ENCODE measurements at regions not wholly inside any gene's neighbourhood (a gene's known extent, or its start where the extent isn't known, plus 50 kb on each side); places are given as distances from the start of the nearest gene placed in this dataset.

GRCh38 chr13:58085274-58085673, 453.7 kb downstream of the PCDH17 start:
- no peaks in the 10 kb centered on the region for H3K9me3 ChIP-seq (replicated peaks; ENCODE audit: control insufficient read depth, insufficient read depth, low read length)
- no peak overlapping the region for H3K4me2 ChIP-seq (ENCODE audit: control insufficient read depth, insufficient read depth)
- WGBS (ENCODE audit: insufficient coverage, insufficient replicate concordance, low lambda C conversion rate, missing lambda C conversion rate) = 66% methylated on average over 2 of the region's 2 CpGs
- ChIA-PET RAD21 (ENCODE audit: unreplicated experiment) (no interaction called here), POLR2A (no interaction called here), SMC1A (ENCODE audit: uncharacterized antibody, unreplicated experiment) (interaction anchor here (0.8 kb wide), 1 partner anchor 11 kb away, joined by 3 read pairs; no protein-coding TSS in a partner anchor), CTCF (no interaction called here)
- DNase-seq (ENCODE audit: low read depth, low spot score) = no peak
- intact Hi-C loops (cut with micrococcal nuclease; ENCODE audit: unreplicated experiment) = no loop called here
- H3K4me1 ChIP-seq (ENCODE audit: control insufficient read depth, insufficient read depth, low read length) = no peaks in the 10 kb centered on the region
- H3K36me3 ChIP-seq (ENCODE audit: control insufficient read depth in 2 of 2, insufficient read depth in 2 of 2, low read length in 1 of 2) = no peaks in the 10 kb centered on the region
- no peak overlapping the region for H2AFZ ChIP-seq (ENCODE audit: control insufficient read depth, low read depth, low read length)
- H3K79me2 ChIP-seq (ENCODE audit: control insufficient read depth, insufficient read depth, low read length) = no peaks in the 10 kb centered on the region
- in situ Hi-C loops (cut with MboI) = no loop called here
- no TSS peak for BruUV-seq (replicated peaks)
- no peak for ATAC-seq
- no peak for TF ChIP-seq MXI1 (IDR thresholded peaks at IDR 0.05; ENCODE audit: low read depth, low read length)
- TF ChIP-seq TBL1XR1 (IDR thresholded peaks at IDR 0.05; ENCODE audit: low read depth, low read length) = no peak
- TF ChIP-seq ESRRA (IDR thresholded peaks at IDR 0.05; ENCODE audit: low read length) = no peak
- no peak for TF ChIP-seq STAT1 (conservative IDR thresholded peaks at IDR 0.05)
- no peaks in the 10 kb centered on the region for H4K20me1 ChIP-seq (ENCODE audit: control insufficient read depth, insufficient read depth)
- H3K27me3 ChIP-seq (replicated peaks in 1 of 2; ENCODE audit: control insufficient read depth in 2 of 2, insufficient read depth in 2 of 2, low read length in 1 of 2) = no peaks in the 10 kb centered on the region
- no peak for FAIRE-seq
- no peak overlapping the region for H3K4me3 ChIP-seq
- H3K9ac ChIP-seq (ENCODE audit: control insufficient read depth, insufficient read depth, low read length) = no peak overlapping the region
- H3K27ac ChIP-seq (ENCODE audit: control insufficient read depth, insufficient read depth) = no peak overlapping the region

DNA sequence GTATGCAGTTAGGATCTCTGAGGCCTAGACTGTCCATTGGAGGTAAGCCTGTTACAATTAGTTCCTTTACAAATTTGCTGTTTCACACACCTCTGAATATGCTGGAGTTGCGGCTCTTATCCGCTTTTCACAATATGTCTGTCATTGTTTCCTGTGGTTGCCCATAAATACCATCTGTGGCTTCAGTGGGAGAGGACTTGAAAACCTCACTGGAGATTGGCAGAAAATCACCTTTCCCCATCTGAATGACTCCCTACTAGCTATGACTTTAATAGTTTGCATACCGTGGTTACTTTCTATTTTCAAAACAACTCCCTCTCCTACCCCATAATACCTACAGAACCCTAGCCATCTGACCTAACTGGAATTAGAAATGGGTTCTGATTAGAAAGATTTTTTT, 454.3 kb downstream of the PCDH17 start:
- RAD21 ChIA-PET (ENCODE audit: unreplicated experiment) = no interaction called here
- WGBS (ENCODE audit: insufficient coverage, insufficient replicate concordance, low lambda C conversion rate, missing lambda C conversion rate) = 22% methylated on average over 3 of the region's 3 CpGs
- intact Hi-C loops (cut with micrococcal nuclease; ENCODE audit: unreplicated experiment) = no loop called here

More for the DNA sequence above, 454.3 kb downstream of the PCDH17 start:
- H3K4me3 ChIP-seq = no peak overlapping the region
- H3K9ac ChIP-seq (ENCODE audit: control insufficient read depth, insufficient read depth, low read length) = no peak overlapping the region
- no peak overlapping the region for H2AFZ ChIP-seq (ENCODE audit: control insufficient read depth, low read depth, low read length)
- H3K36me3 ChIP-seq (ENCODE audit: control insufficient read depth in 2 of 2, insufficient read depth in 2 of 2, low read length in 1 of 2) = no peaks in the 10 kb centered on the region
- in situ Hi-C loops (cut with MboI) = no loop called here
- BruUV-seq (replicated peaks) = no TSS peak
- ATAC-seq (peak; percentile 66), FAIRE-seq (no peak), DNase-seq (ENCODE audit: low read depth, low spot score) (no peak)
- H3K4me1 ChIP-seq (ENCODE audit: control insufficient read depth, insufficient read depth, low read length) = no peaks in the 10 kb centered on the region
- ChIA-PET POLR2A (no interaction called here), CTCF (no interaction called here), SMC1A (ENCODE audit: uncharacterized antibody, unreplicated experiment) (no interaction called here)
- TF ChIP-seq RCOR1 (conservative IDR thresholded peaks at IDR 0.05; ENCODE audit: low read depth, low read length) (no peak), CHD4 (IDR thresholded peaks at IDR 0.05) (no peak), FOXK2 (IDR thresholded peaks at IDR 0.05) (no peak), RUNX3 (IDR thresholded peaks at IDR 0.05; ENCODE audit: low read length) (peak; percentile 18; the same call in 1 of the 2 replicates)
- no peaks in the 10 kb centered on the region for H4K20me1 ChIP-seq (ENCODE audit: control insufficient read depth, insufficient read depth)
- H3K9me3 ChIP-seq (replicated peaks; ENCODE audit: control insufficient read depth, insufficient read depth, low read length) = no peaks in the 10 kb centered on the region
- H3K27me3 ChIP-seq (replicated peaks in 1 of 2; ENCODE audit: control insufficient read depth in 2 of 2, insufficient read depth in 2 of 2, low read length in 1 of 2) = no peaks in the 10 kb centered on the region
- H3K27ac ChIP-seq (ENCODE audit: control insufficient read depth, insufficient read depth) = no peak overlapping the region
- no peak overlapping the region for H3K4me2 ChIP-seq (ENCODE audit: control insufficient read depth, insufficient read depth)
- no peaks in the 10 kb centered on the region for H3K79me2 ChIP-seq (ENCODE audit: control insufficient read depth, insufficient read depth, low read length)
